22Rv1 (cell line): ENCODE measurements at regions not wholly inside any gene's neighbourhood (a gene's known extent, or its start where the extent isn't known, plus 50 kb on each side); places are given as distances from the start of the nearest gene placed in this dataset.

Experiments
- H3K27ac ChIP-seq: fragments of 450-650 bp; 2 replicates; pipeline ENCODE4 v1.5.1; 2017
- ZFX ChIP-seq: fragments of 450-650 bp; IDR thresholded peaks from 2 replicates; pipeline ENCODE4 v1.6.1; 2017; ENCODE audit warnings: antibody characterized with exemption, borderline replicate concordance
- TF ChIP-seq, protein P1 (sequence below): fragments of 450-650 bp; IDR thresholded peaks from 2 replicates; pipeline ENCODE4 v1.5.1; 2017; ENCODE audit warnings: mild to moderate bottlenecking

DNA sequence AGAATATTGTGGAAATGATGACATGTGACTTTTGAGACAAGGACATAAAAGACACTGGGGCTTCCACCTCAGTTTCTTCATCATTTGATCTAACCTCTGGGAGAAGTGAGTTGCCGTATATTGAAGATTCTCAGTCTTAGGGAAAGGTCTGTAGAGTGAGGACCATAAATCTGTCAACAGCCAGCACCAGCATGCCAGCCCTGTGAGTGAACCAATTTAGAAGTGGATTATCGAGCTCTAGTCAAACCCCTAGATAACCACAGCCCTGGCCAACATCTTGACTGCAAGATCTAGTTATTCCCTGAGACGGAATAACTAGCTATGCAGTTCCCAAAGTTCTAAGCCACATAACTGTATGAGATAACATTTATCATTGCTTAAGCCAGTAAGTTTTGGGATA is 108.8 kb upstream of the PTPRR start:
- TF ChIP-seq ZFX = no peak
- TF ChIP-seq, protein P1, sequence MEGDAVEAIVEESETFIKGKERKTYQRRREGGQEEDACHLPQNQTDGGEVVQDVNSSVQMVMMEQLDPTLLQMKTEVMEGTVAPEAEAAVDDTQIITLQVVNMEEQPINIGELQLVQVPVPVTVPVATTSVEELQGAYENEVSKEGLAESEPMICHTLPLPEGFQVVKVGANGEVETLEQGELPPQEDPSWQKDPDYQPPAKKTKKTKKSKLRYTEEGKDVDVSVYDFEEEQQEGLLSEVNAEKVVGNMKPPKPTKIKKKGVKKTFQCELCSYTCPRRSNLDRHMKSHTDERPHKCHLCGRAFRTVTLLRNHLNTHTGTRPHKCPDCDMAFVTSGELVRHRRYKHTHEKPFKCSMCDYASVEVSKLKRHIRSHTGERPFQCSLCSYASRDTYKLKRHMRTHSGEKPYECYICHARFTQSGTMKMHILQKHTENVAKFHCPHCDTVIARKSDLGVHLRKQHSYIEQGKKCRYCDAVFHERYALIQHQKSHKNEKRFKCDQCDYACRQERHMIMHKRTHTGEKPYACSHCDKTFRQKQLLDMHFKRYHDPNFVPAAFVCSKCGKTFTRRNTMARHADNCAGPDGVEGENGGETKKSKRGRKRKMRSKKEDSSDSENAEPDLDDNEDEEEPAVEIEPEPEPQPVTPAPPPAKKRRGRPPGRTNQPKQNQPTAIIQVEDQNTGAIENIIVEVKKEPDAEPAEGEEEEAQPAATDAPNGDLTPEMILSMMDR = no peak
- H3K27ac ChIP-seq = no peak overlapping the region

- H3K27ac ChIP-seq = no peak overlapping the region
Measured at GRCh38 chr12:71027856-71028255, 107.3 kb upstream of the PTPRR start.

GRCh38 chr12:71024827-71025226 is 104.3 kb upstream of the PTPRR start:
- no peak overlapping the region for H3K27ac ChIP-seq
- TF ChIP-seq, protein P1 = no peak
- no peak for TF ChIP-seq ZFX

More at GRCh38 chr12:71027856-71028255, 107.3 kb upstream of the PTPRR start:
- no peak for TF ChIP-seq ZFX
- TF ChIP-seq, protein P1 = no peak

- no peak overlapping the region for H3K27ac ChIP-seq
- TF ChIP-seq ZFX = no peak
- TF ChIP-seq, protein P1 = no peak
Measured at GRCh38 chr12:71024281-71024680, 103.7 kb upstream of the PTPRR start.

DNA sequence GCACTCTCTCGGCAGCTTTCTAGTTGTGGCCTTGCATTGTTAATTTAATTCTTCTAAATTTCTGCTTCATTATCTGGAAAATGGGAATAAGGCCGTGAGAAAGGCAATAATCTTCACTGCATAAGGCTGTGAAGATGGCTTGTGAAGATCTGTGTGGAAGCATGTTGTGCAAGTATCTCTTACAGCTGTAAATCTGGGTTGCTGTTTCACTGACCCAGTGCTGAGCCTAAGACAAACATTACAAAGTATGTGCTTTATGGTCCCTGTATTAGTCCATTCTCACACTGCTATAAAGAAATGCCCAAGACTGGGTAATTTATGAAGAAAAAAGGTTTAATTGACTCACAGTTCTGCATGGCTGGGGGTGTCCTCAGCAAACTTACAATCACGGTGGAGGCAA is 101.0 kb upstream of the PTPRR start:
- TF ChIP-seq ZFX = no peak
- TF ChIP-seq, protein P1 = no peak
- H3K27ac ChIP-seq = no peak overlapping the region

- TF ChIP-seq, protein P1 = no peak
- TF ChIP-seq ZFX = no peak
- H3K27ac ChIP-seq = no peak overlapping the region
Measured at GRCh38 chr12:71019282-71019831, 98.8 kb upstream of the PTPRR start.

GRCh38 chr12:71018682-71019081 is 98.1 kb upstream of the PTPRR start:
- no peak overlapping the region for H3K27ac ChIP-seq
- TF ChIP-seq, protein P1 = no peak
- TF ChIP-seq ZFX = no peak
